Esophagus muscularis mucosa (tissue), 4 donors: ENCODE measurements at regions not wholly inside any gene's neighbourhood (a gene's known extent, or its start where the extent isn't known, plus 50 kb on each side); places are given as distances from the start of the nearest gene placed in this dataset.

Experiments
- DNase-seq: peaks from one replicate; pipeline ENCODE4 v3.0.0-alpha.2; 2017; ENCODE audit errors: extremely low spot score
- H3K27ac ChIP-seq, 4 donors: fragments of 200-600 bp; sonication (generic); replicated peaks in 1 of 4; 1 replicate in 3 of 4; 2 replicates in 1 of 4; pipeline ENCODE4 v1.5.1; 2016 to 2019; ENCODE audit warnings: mild to moderate bottlenecking in 1 of 4
- H3K27me3 ChIP-seq, 4 donors: fragments of 200-600 bp; sonication (generic); one replicate each; pipeline versions ENCODE4 v1.5.1 to v1.6.0; 2016 to 2019
- H3K36me3 ChIP-seq, 4 donors: fragments of 200-600 bp; sonication (generic); one replicate each; pipeline ENCODE4 v1.5.1; 2016 to 2019
- H3K4me1 ChIP-seq, 4 donors: fragments of 200-600 bp; sonication (generic); one replicate each; pipeline ENCODE4 v1.5.1; 2016 to 2019
- H3K4me3 ChIP-seq, 4 donors: fragments of 200-600 bp; sonication (generic); 1 replicate in 2 of 4; 2 replicates in 2 of 4; pipeline ENCODE4 v1.5.1; 2016 to 2019; ENCODE audit warnings: mild to moderate bottlenecking in 4 of 4, moderate library complexity in 1 of 4
- H3K9me3 ChIP-seq, 4 donors: fragments of 200-600 bp; sonication (generic); 1 replicate in 3 of 4; 2 replicates in 1 of 4; pipeline ENCODE4 v1.5.1; 2016 to 2019
- CTCF ChIP-seq, 3 experiments: fragments of 200-600 bp in 2 of 3; fragments of 450-650 bp in 1 of 3; sonication (generic) in 2 of 3; IDR thresholded peaks; one replicate each; pipeline ENCODE4 v1.5.1; 2017 to 2019; ENCODE audit warnings: antibody characterized with exemption in 3 of 3, mild to moderate bottlenecking in 2 of 3, moderate library complexity in 1 of 3
- EP300 ChIP-seq: sonication (generic); formaldehyde crosslinking; IDR thresholded peaks from one replicate; pipeline ENCODE4 v1.6.1; 2017; ENCODE audit warnings: antibody characterized with exemption
- POLR2A ChIP-seq: fragments of 450-650 bp; IDR thresholded peaks from one replicate; pipeline ENCODE4 v1.6.1; 2017; ENCODE audit warnings: antibody characterized with exemption, moderate library complexity, mild to moderate bottlenecking, low read depth
- POLR2AphosphoS5 ChIP-seq, 2 donors: sonication (generic); formaldehyde crosslinking; IDR thresholded peaks; one replicate each; pipeline ENCODE4 v1.6.1; 2017; ENCODE audit warnings: antibody characterized with exemption in 2 of 2
- WGBS: methylation state at CpG from one replicate; pipeline ENCODE4 v1.1.5; 2018; 5-methylcytosine and 5-hydroxymethylcytosine counted together
- intact Hi-C: fragments of 100-400 bp; cut with DNase I; formaldehyde crosslinking; loops from one replicate; pipeline ENCODE4 v1.15.1; 2023

DNA sequence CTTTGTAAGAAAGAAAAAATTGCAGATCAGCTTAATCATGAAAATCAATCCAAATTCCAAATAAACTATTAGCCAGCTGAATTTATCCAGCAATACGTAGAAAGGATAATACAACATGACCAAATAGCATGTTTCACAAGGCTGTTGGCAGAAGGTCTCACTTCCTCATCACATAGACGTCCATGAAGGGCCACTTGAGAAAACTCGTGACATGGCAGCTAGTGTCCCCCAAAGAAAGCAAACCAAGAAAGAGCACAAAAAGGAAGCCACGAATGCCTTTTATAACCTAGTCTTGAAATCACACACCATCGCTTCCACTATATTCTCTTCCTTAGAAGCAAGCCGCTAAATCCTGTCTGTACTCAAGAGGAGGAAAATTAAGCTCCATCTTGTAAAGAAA is 105.6 kb upstream of the NRBF2 start:
- intact Hi-C loops, result no loop called here
- Histone ChIP-seq H3K9me3 (no peaks in the 10 kb centered on the region), H3K27me3 (no peaks in the 10 kb centered on the region), H3K36me3 (no peaks in the 10 kb centered on the region), H3K4me1 (no peaks in the 10 kb centered on the region), H3K4me3 (no peak overlapping the region), H3K27ac (no peak overlapping the region)
- TF ChIP-seq POLR2AphosphoS5 (IDR thresholded peaks at IDR 0.05) (no peak), CTCF (IDR thresholded peaks at IDR 0.05) (no peak), POLR2A (no peak), EP300 (no peak)
- 71% methylated on average over 6 of the region's 6 CpGs for WGBS
- DNase-seq, result no peak

DNA sequence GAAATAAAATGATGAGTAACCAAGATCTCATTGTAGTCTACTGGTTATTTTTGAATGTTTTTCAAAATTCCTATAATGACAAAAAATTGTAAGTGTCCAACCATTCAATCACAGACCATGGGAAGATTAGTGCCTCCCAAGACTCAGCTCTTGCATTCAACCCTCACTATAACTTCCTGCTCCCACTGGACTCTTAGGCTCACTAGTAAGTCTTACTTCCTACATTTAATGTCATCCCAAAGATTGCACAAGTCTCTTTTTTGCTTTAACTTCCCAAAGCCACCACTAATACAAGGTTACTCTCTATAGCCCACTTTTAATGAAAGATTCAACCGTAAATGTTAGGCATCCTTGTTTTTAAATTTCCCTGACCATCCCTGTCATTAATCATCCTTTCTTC is 111.9 kb upstream of the NRBF2 start:
- no peak overlapping the region for H3K27ac ChIP-seq
- DNase-seq, result no peak
- no peaks in the 10 kb centered on the region for H3K27me3 ChIP-seq
- intact Hi-C loops, result no loop called here
- no peaks in the 10 kb centered on the region for H3K36me3 ChIP-seq
- H3K4me1 ChIP-seq, result no peaks in the 10 kb centered on the region
- no peak overlapping the region for H3K4me3 ChIP-seq
- TF ChIP-seq POLR2A (no peak), EP300 (no peak), POLR2AphosphoS5 (IDR thresholded peaks at IDR 0.05) (no peak), CTCF (IDR thresholded peaks at IDR 0.05) (no peak)
- 86% methylated on average over 1 of the region's 1 CpG for WGBS
- no peaks in the 10 kb centered on the region for H3K9me3 ChIP-seq

- intact Hi-C loops, result no loop called here
- 97% methylated on average over 1 of the region's 1 CpG for WGBS
- Histone ChIP-seq H3K27ac (no peak overlapping the region), H3K27me3 (no peaks in the 10 kb centered on the region), H3K9me3 (no peaks in the 10 kb centered on the region), H3K4me3 (no peak overlapping the region), H3K4me1 (no peaks in the 10 kb centered on the region), H3K36me3 (no peaks in the 10 kb centered on the region)
- no peak for DNase-seq
- no peak for TF ChIP-seq POLR2AphosphoS5 (IDR thresholded peaks at IDR 0.05)
- TF ChIP-seq EP300, result no peak
- no peak for TF ChIP-seq CTCF (IDR thresholded peaks at IDR 0.05)
- TF ChIP-seq POLR2A, result no peak
These were observed 119.4 kb upstream of the NRBF2 start for GRCh38 chr10:63013755-63014154.

DNA sequence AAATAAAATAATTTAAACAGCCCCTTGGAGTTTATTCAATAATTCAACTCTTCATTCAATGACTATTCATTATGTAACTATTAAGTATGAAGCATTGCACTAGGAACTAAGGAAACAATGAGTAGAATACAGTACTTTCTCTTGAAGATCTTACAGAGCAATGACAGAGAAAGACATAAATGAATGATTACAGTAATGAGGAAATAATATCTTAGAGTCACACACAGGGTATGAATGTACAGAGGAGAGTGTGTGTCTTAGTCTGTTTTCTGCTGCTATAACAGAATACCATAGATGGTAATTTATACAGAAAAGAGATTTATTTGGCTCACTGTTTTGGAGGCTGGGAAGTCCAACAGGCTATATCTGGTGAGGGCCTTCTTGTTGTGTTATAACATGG is 120.5 kb upstream of the NRBF2 start:
- no peaks in the 10 kb centered on the region for H3K27me3 ChIP-seq
- H3K4me1 ChIP-seq, result no peaks in the 10 kb centered on the region
- DNase-seq, result no peak
- no peak for TF ChIP-seq POLR2AphosphoS5 (IDR thresholded peaks at IDR 0.05)
- TF ChIP-seq CTCF (IDR thresholded peaks at IDR 0.05), result no peak
- no peak for TF ChIP-seq EP300
- no peak for TF ChIP-seq POLR2A
- no peaks in the 10 kb centered on the region for H3K9me3 ChIP-seq
- no peaks in the 10 kb centered on the region for H3K36me3 ChIP-seq
- intact Hi-C loops, result no loop called here
- H3K4me3 ChIP-seq, result no peak overlapping the region
- H3K27ac ChIP-seq, result no peak overlapping the region

- WGBS, result 85% methylated on average over 1 of the region's 1 CpG
- Histone ChIP-seq H3K36me3 (no peaks in the 10 kb centered on the region), H3K4me1 (no peaks in the 10 kb centered on the region), H3K4me3 (no peak overlapping the region), H3K27me3 (no peaks in the 10 kb centered on the region), H3K27ac (no peak overlapping the region), H3K9me3 (no peaks in the 10 kb centered on the region)
- intact Hi-C loops, result no loop called here
- TF ChIP-seq CTCF (IDR thresholded peaks at IDR 0.05), result no peak
- no peak for TF ChIP-seq POLR2A
- TF ChIP-seq EP300, result no peak
- no peak for TF ChIP-seq POLR2AphosphoS5 (IDR thresholded peaks at IDR 0.05)
- no peak for DNase-seq
These were observed 122.9 kb upstream of the NRBF2 start for GRCh38 chr10:63010203-63010602.
